Peyer's patch (tissue), 4 donors: ENCODE measurements at regions not wholly inside any gene's neighbourhood (a gene's known extent, or its start where the extent isn't known, plus 50 kb on each side); places are given as distances from the start of the nearest gene placed in this dataset.

Experiments used
- DNase-seq, 3 donors: peaks; one replicate each; pipeline ENCODE4 v3.0.0-alpha.2; 2017 to 2019
- H3K27ac ChIP-seq, 4 donors: fragments of 200-600 bp; sonication (generic); one replicate each; pipeline ENCODE4 v1.5.1; 2016 to 2019
- H3K27me3 ChIP-seq, 2 donors: fragments of 200-600 bp; sonication (generic); one replicate each; pipeline ENCODE4 v1.5.1; 2019
- H3K36me3 ChIP-seq, 3 donors: fragments of 200-600 bp; sonication (generic); one replicate each; pipeline ENCODE4 v1.5.1; 2016 to 2019
- H3K4me1 ChIP-seq, 4 donors: fragments of 200-600 bp; sonication (generic); one replicate each; pipeline ENCODE4 v1.5.1; 2016 to 2019
- H3K4me3 ChIP-seq, 4 donors: fragments of 200-600 bp; sonication (generic); 1 replicate in 3 of 4; 2 replicates in 1 of 4; pipeline ENCODE4 v1.5.1; 2016 to 2019; ENCODE audit warnings: mild to moderate bottlenecking in 1 of 4
- H3K9me3 ChIP-seq, 4 donors: fragments of 200-600 bp; sonication (generic); one replicate each; pipeline ENCODE4 v1.5.1; 2016 to 2019; ENCODE audit warnings: mild to moderate bottlenecking in 1 of 4
- CTCF ChIP-seq, 6 experiments: fragments of 450-650 bp in 4 of 6; fragments of 200-600 bp in 2 of 6; sonication (generic) in 1 of 6; IDR thresholded peaks; one replicate each; pipeline ENCODE4 v1.5.1; 2017 to 2019; ENCODE audit warnings: antibody characterized with exemption in 6 of 6, mild to moderate bottlenecking in 3 of 6, moderate library complexity in 1 of 6
- POLR2A ChIP-seq, 2 donors: fragments of 450-650 bp; IDR thresholded peaks; one replicate each; pipeline ENCODE4 v1.5.1; 2017; ENCODE audit warnings: antibody characterized with exemption in 2 of 2, mild to moderate bottlenecking in 2 of 2, moderate library complexity in 2 of 2

- H3K36me3 ChIP-seq, result no peaks in the 10 kb centered on the region
- H3K27me3 ChIP-seq, result no peaks in the 10 kb centered on the region
- H3K9me3 ChIP-seq, result no peaks in the 10 kb centered on the region
- peaks cover 0 to 33% (median 3%) of the 10 kb centered on the region in 4 donors for H3K4me1 ChIP-seq
- peak in 1 of 3 donors; percentile 76 for DNase-seq
- H3K4me3 ChIP-seq, result no peak overlapping the region
- no peak for TF ChIP-seq CTCF (IDR thresholded peaks at IDR 0.05)
- H3K27ac ChIP-seq, result peak overlapping the region in 3 of 4 donors; percentile 1 to 76 (median 64)
Observed at GRCh38 chr10:78543749-78544362, 510.2 kb downstream of the RPS24 start.

- Histone ChIP-seq H3K4me1 (peaks cover 0 to 30% (median 3%) of the 10 kb centered on the region in 4 donors), H3K27me3 (no peaks in the 10 kb centered on the region), H3K9me3 (no peaks in the 10 kb centered on the region), H3K4me3 (no peak overlapping the region), H3K36me3 (no peaks in the 10 kb centered on the region), H3K27ac (peak overlapping the region in 2 of 4 donors; percentile 1 to 76)
- DNase-seq, result peak in 1 of 3 donors; percentile 26
- TF ChIP-seq POLR2A (IDR thresholded peaks at IDR 0.05) (no peak), CTCF (IDR thresholded peaks at IDR 0.05) (no peak)
Observed at GRCh38 chr10:78544423-78545090, 510.9 kb downstream of the RPS24 start.

GRCh38 chr10:78545756-78546155 is 512.1 kb downstream of the RPS24 start:
- H3K27me3 ChIP-seq, result no peaks in the 10 kb centered on the region
- DNase-seq, result no peak
- TF ChIP-seq CTCF (IDR thresholded peaks at IDR 0.05) (no peak), POLR2A (IDR thresholded peaks at IDR 0.05) (no peak)
- no peak overlapping the region for H3K27ac ChIP-seq
- H3K4me1 ChIP-seq, result peaks cover 0 to 30% (median 3%) of the 10 kb centered on the region in 4 donors
- no peaks in the 10 kb centered on the region for H3K9me3 ChIP-seq
- no peak overlapping the region for H3K4me3 ChIP-seq
- H3K36me3 ChIP-seq, result no peaks in the 10 kb centered on the region

GRCh38 chr10:78547397-78547796 is 513.7 kb downstream of the RPS24 start:
- Histone ChIP-seq H3K36me3 (no peaks in the 10 kb centered on the region), H3K27me3 (no peaks in the 10 kb centered on the region), H3K4me3 (no peak overlapping the region), H3K9me3 (no peaks in the 10 kb centered on the region), H3K4me1 (peaks cover 0 to 35% (median 0%) of the 10 kb centered on the region in 4 donors), H3K27ac (no peak overlapping the region)
- no peak for TF ChIP-seq CTCF (IDR thresholded peaks at IDR 0.05)
- TF ChIP-seq POLR2A (IDR thresholded peaks at IDR 0.05), result no peak
- DNase-seq, result peak in 1 of 3 donors; percentile 29

- Histone ChIP-seq H3K4me1 (peaks cover 0 to 33% (median 0%) of the 10 kb centered on the region in 4 donors), H3K9me3 (no peaks in the 10 kb centered on the region)
- TF ChIP-seq CTCF (IDR thresholded peaks at IDR 0.05) (no peak), POLR2A (IDR thresholded peaks at IDR 0.05) (no peak)
Observed at GRCh38 chr10:78547905-78548304, 514.2 kb downstream of the RPS24 start.

More at GRCh38 chr10:78547905-78548304, 514.2 kb downstream of the RPS24 start:
- Histone ChIP-seq H3K4me3 (no peak overlapping the region), H3K27me3 (no peaks in the 10 kb centered on the region), H3K27ac (no peak overlapping the region), H3K36me3 (no peaks in the 10 kb centered on the region)
- peak in 1 of 3 donors; percentile 2 for DNase-seq
